Thyroid gland (tissue), 4 donors: ENCODE measurements at regions not wholly inside any gene's neighbourhood (a gene's known extent, or its start where the extent isn't known, plus 50 kb on each side); places are given as distances from the start of the nearest gene placed in this dataset.

Experiments used
- POLR2A ChIP-seq, 2 donors: fragments of 450-650 bp; IDR thresholded peaks; one replicate each; pipeline ENCODE4 v1.6.1; 2017; ENCODE audit warnings: antibody characterized with exemption in 2 of 2, mild to moderate bottlenecking in 2 of 2, moderate library complexity in 1 of 2
- TF ChIP-seq, protein P1 (sequence below), 6 experiments: fragments of 200-600 bp in 3 of 6; fragments of 450-650 bp in 3 of 6; sonication (generic) in 3 of 6; IDR thresholded peaks; one replicate each; pipeline ENCODE4 v1.5.1; 2016 to 2019; ENCODE audit warnings: antibody characterized with exemption in 6 of 6, mild to moderate bottlenecking in 2 of 6, inconsistent platforms in 1 of 6, moderate library complexity in 1 of 6

DNA sequence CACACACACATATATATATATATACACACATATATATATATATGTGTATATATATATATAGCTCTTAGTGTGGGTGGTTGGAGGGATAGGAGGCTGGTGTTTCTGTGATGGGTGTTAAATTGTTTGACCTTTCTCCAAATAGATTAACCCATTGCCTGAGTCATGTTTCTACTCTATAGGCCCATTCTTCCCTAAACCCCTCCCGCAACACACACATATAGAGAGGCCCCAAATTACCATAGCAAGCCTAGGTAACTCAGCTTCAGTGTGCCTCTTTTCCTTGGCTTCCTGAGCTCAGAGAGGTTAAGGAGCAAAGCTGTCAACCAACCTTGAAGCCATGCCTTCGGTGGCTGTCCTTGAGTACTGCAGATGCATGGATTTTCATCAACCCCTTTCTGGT, 98.7 kb upstream of the ADO start:
- no peak for TF ChIP-seq POLR2A (IDR thresholded peaks at IDR 0.05)
- TF ChIP-seq, protein P1, sequence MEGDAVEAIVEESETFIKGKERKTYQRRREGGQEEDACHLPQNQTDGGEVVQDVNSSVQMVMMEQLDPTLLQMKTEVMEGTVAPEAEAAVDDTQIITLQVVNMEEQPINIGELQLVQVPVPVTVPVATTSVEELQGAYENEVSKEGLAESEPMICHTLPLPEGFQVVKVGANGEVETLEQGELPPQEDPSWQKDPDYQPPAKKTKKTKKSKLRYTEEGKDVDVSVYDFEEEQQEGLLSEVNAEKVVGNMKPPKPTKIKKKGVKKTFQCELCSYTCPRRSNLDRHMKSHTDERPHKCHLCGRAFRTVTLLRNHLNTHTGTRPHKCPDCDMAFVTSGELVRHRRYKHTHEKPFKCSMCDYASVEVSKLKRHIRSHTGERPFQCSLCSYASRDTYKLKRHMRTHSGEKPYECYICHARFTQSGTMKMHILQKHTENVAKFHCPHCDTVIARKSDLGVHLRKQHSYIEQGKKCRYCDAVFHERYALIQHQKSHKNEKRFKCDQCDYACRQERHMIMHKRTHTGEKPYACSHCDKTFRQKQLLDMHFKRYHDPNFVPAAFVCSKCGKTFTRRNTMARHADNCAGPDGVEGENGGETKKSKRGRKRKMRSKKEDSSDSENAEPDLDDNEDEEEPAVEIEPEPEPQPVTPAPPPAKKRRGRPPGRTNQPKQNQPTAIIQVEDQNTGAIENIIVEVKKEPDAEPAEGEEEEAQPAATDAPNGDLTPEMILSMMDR (IDR thresholded peaks at IDR 0.05): no peak
